ENCODE measurements at regions not wholly inside any gene's neighbourhood (a gene's known extent, or its start where the extent isn't known, plus 50 kb on each side); places are given as distances from the start of the nearest gene placed in this dataset.

DNA sequence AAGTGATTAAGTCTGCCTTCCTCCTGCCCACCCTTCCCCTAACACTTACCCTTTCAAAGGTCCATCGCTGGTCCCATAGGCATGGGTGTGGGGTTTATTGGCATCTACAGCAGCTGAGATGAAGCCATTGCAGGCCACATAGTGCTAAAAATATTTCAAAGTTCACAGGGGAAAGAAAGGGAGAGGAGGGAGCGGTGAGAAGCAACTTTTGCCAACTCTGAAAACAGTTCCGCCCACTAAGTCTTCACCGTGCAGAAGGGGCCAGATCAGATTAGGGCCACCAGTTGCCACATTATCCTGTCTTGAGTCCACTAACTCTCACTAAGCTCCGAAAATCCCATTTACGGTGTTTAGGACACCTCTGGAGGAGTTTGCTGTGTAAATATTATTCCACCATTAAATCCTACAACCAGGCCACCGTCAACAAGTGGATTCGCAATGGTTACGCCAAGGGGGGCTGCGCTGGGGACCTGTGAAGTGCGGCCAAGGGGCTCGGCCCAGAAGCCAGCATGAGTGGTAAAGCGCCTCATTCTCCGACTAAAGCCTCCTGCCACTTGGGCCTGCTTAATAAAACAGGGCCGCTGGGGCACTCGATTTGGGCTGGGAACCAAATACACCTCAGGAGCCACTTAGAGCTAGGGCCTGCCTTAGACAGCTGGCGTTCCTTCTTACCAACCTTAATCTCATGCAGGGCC, 534.9 kb downstream of the MIAT start:
- no peak for DNase-seq

- DNase-seq: no peak
These were observed 535.8 kb downstream of the MIAT start for GRCh38 chr22:27193215-27193614.

- no peak for DNase-seq
These were observed 536.2 kb downstream of the MIAT start for GRCh38 chr22:27193636-27194035.

DNA sequence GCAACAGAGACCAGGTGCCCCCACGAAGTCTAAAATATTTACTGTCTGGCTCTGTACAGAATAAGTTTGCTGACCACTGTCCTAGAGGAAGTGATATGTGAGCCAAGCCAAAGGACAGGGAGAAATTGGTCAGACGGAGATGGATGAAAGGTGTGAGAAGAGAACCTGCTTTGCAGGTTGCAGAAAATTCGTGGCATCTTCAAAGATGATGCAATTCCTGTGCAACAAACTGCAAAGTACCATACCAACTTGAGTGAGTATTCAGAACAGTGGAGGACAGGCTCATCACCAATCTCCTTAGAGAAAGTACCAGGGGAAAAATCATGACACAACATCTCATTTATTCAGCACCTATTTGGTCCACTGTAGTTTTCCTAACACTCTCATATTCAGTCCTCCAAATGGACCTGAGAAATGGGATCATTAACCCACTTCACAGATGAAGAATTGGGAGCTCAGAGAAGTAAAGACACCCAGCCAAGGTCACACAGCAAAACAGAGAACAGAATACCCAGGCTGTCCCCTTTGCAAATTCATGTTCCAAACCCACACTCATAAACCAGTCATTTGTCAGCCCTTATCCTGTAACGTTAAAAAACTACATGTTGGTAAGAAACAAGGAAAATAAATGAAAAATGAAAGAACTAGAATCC, 536.8 kb downstream of the MIAT start:
- no peak for DNase-seq

DNA sequence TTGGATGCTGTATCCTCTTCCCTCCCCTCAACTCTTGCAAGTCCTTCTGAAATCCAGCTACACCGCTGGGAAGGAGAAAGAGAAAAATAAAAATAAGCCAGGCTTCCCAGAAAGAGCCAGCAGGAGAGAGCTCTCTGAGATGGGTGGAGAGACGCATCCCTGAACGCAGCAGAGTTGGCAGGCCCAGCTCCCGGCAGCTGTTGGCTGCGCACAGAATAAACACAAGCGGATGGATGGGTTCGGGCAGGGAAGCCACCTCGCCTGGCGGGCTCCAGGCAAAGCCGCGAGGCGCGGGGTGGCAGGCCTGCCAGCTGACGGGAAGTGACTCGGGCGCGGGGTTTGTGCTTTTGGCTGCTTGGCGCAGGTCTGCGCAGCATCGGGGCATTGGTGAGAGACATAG, 537.7 kb downstream of the MIAT start:
- no peak for DNase-seq

DNA sequence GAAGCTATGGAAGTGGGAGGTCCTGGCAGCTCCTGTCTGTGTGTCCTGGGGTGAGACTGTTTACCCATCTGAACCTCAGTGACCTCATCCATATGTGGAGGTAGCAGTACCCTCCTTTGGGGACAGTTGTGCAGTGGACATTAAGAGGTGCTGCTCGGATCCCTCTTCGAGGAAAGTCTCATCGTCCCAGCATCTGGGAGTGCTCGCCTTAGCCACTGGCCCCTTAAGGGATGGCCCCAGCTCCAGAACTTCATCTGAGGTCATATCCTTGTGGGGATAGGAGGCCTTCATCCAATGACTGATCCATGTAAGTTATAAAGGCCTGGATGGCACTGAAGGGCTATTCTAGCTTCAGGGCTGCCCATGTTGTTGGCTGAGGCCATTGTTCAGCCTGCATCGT, 538.1 kb downstream of the MIAT start:
- DNase-seq: no peak

DNA sequence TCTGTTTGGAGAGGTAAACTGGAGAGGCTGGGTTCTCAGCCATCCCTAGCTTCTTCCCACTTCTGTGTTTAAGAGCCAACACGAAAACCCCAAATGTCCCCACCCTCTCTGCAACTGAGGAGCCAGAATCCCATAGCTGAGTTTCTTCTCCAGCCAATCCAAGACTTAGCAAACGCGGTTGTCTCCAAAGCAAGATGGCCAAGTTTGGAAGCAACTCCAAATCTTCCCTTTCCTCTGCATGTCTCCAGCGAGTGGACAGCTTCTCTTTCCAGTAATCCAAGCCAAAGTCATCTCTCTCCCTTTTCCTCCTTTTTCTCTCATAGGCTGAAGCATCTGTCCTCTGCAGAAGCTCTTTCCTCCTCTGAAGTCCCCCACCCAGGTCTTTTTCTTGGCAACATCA, 539.2 kb downstream of the MIAT start:
- DNase-seq: no peak

GRCh38 chr22:27197052-27197451, 539.7 kb downstream of the MIAT start:
- DNase-seq: no peak

DNA sequence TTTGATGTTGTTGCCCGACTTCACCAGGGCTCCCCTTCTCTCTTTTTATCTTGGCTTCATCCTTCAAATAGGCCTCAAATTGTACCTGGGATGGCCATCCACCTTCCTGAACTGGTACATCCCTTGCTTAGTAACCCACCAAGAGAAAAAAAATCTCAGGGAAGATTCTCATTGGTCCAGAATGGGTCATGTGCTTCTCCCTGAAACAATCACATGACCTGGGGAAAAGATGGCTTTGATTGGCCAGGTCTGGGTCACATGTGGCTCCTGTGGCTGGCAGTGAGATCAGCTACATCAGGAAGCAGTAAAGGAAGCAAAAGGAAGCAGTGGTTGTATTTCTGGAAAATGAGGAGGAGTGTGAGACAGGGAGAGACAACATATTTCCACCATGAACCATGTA, 540.2 kb downstream of the MIAT start:
- no peak for DNase-seq

DNA sequence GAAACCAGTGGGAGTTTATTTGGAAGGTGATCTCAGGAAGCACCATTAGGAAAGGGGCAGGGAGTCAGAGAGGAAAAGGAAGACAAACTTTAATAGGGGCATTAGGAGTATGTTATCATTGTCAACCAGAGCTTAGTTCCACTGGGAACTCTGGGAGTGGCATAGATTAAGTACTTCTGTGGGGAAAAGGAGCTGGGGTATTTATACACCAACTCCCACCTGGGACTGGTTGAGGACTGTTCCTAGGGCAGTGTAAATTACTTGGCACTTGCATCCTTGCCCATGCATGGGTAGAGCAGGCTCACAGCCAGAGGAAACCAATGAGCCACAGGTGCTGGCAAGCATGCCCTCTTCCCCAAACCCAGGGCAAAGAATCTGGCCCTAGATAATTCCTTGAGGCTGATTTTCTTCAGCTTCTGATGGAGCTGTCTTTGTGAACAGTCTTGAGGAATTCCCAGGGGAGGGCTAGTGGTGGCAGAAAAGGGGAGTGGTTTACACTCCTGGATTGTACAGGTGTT, 541.2 kb downstream of the MIAT start:
- no peak for DNase-seq

- DNase-seq: no peak
These were observed 542.0 kb downstream of the MIAT start for GRCh38 chr22:27199354-27199753.

GRCh38 chr22:27201276-27201675, 543.9 kb downstream of the MIAT start:
- DNase-seq: no peak

DNA sequence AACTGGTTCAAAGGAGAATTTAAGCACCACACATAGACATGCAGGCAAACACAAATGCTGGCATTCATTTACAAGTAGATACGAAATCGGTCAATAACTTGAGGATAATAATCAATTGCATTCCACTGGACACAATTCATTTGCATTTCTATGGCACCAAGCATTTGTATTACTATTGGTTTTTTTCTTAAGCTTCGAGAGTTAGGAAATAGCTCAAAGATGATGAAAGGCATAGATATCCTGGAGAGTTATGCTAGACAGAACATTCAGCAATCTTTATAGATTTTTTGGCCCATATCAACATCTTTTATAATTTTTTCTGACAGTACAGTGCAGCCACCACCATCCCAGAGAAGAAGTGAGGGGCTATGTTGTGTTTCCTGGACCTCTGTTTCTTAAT, 544.4 kb downstream of the MIAT start:
- no peak for DNase-seq

- no peak for DNase-seq
These were observed 545.9 kb downstream of the MIAT start for GRCh38 chr22:27203276-27203660.

GRCh38 chr22:27204280-27204679, 546.9 kb downstream of the MIAT start:
- DNase-seq: no peak

DNA sequence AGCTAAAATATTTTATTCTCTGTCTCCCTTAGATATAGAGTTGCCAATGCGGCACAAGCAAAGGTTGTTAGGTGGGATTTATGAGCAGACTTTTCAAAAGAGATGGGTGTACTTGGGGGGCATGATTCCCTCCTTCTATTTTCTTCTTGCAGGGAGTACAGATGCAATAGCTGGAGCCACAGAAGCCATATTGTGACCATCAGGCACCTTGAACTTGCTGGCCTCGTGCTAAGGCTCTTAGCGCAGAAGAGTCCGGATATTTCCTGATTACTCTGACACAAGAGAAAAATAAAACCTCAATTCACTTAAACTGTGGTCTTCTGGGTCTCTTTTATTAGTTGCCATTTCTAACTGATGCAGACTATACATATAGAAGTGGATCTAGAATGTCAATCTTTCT, 547.4 kb downstream of the MIAT start:
- no peak for DNase-seq

DNA sequence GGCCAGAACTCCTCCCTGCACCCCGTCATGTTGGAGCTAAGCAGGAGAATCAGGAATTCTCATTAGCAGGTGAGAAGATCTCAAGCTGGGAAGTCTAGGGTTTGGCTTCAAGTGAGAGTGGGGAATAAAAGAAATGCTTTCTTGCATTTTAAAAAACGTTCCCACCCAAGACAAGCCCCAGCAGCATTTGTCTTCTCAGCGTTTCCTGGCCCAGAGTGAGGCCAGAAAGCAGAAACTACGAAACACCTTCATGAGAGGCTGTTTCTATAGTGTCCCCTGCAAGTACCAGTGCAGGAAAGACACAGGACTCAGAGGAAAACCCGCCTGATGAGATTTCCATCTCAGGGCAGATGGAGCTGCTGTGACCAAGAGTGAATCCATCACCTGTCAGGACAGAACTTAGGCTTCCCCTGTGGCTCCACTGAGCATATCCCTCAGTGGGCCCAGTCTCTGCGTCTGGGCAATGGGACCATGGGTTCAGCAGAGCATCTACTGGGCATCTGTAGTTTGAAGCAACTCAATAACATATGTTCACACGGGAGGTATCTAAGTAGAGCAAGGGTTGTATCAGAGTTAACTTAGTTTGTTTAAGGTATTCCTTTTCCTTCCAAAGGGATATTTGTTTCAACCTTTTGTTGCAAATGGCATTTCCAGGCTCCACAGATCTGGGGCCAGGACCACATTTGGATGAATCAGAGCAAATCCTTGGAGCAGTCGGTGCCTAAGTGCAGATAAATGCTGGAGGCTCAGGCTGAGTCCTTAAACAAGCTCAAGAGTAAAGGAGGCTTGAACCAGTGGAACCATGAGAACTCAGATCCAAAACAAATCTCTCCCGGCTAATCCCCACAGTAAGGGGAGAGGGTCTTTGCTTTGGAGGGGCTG, 548.3 kb downstream of the MIAT start:
- no peak for DNase-seq

DNA sequence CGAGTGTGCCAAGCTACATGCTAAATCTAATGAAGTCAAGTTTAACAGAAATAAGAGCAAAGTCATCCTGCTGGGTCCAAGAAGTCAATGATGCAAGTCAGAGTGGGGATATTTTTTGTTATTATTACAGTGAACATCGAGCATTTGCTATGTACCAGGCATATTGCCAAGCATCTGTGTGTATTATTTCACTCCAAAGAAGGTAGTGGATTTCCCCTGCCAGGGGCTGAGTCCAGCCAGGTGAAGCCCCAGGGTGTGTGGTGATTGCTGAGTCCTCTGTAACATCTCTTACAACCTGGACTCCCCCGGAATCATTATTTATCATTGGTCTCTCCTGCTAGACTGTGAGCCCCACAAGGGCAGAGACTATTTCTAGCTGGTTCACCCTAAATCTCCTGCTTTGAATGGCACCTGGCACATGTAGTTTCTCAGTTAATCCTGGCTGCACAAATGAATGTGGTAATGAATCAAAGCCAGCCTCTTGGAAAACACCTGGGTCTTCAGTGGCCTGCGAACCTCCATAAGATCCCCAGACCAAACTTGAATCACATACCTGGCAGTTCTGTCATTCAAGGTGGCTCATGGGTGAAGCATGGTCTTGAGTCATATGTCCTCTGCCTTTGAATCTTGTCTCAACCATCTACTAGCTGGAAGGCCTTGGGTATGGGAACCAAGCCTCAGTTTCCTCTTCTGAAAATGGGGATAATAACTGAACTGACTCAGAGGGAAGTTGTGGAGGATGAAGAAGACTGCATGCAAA, 549.2 kb downstream of the MIAT start:
- DNase-seq: no peak

DNA sequence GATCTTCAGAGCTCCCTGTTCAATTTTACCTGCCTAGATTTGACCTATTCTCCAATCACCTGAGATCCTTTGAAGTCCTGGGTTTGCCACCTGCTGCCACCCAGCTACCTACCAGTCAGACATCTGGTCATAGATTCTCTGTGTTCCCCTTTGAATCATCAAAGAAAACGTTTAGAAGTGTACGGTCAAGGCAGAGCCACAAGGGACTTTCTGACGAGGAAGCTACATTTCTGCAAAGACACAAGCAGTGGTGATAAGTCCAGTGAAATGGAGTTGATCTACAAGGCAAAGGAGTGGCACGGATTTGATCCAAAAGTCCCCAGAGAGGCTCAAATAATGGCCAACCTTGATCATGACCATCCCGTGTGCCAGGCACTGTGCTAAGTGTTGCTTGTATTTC, 549.9 kb downstream of the MIAT start:
- DNase-seq: no peak

DNA sequence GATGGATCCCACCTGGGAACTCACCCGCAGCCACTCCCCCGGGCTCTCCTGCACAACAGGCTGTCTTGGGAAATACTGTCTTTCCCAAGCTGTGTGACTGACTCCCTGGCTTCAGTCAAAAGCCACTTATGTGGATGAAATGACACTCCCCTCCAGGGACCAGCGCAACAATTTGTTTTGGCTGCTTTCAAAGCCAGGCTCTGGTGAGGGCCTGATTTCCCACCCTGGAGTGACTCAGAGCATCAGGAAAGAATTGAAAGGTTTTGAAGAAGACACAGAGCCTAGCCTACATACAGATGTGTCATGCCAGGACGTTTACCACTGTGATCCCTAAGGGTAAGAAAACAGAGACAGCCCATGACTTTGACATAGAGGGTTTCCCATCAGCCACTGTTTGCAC, 550.5 kb downstream of the MIAT start:
- no peak for DNase-seq

DNA sequence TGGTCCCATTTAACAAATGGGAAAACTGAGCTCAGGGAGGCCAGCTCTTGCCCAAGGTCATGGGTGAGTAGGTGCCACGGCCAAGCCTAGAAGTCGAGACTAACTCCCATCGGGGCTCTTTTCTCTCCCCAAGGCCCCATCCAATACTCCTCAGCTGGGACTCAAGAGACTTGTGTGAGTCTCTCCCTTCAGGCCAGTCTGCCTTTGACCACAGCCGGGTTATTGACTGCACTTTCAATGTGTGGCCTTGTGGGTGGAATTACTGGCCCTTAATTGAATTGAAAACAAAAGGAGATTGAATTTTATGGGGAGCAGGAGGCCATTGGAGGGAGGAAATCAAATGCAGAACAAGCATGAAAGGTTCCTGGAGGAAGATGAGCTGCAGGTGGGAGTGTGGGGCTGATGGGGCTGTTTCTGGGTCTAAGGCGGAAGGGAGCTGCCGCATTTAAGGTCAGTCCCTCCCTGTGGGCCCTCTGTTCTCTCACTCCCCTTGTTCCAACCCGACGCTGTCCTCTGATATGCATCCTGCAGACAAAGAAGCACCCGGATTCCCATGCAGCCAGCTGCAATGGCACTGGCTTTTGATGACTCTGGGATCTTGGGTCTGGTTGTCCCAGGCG, 552.8 kb downstream of the MIAT start:
- DNase-seq: no peak

DNA sequence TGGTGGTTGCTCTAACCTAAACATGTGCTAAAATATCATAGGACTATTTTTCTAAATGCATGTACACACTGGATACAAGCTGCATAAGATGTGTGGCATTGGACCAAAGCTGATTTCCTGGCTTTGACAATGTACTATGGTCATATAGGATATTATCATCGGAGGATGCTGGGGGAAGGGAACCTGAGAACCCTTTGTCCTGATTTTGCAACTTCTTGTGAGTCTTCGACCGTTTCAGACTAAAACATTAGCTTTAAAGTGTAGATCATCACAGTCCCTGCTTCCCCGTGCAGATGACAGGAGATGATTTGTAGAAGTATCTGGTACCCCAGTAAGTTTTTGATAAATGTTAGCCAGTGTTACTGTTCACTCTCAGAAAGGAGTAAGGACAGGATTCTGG, 554.7 kb downstream of the MIAT start:
- DNase-seq: no peak
